ENCODE measurements at regions not wholly inside any gene's neighbourhood (a gene's known extent, or its start where the extent isn't known, plus 50 kb on each side); places are given as distances from the start of the nearest gene placed in this dataset.

GRCh38 chr21:35367553-35367952 lies 318.5 kb upstream of the RUNX1 start:
- no peak for TF ChIP-seq CTCF (IDR thresholded peaks at IDR 0.05; ENCODE audit: partially characterized antibody, unreplicated experiment)
- Mint-ChIP-seq H3K4me3 (ENCODE audit: unreplicated experiment) (no peak overlapping the region), H3K36me3 (ENCODE audit: unreplicated experiment) (no peaks in the 10 kb centered on the region), H3K4me1 (ENCODE audit: low read depth, unreplicated experiment) (no peaks in the 10 kb centered on the region), H3K27me3 (ENCODE audit: unreplicated experiment) (no peaks in the 10 kb centered on the region), H3K27ac (ENCODE audit: unreplicated experiment) (no peak overlapping the region), H3K9me3 (ENCODE audit: unreplicated experiment) (peaks cover 2% of the 10 kb centered on the region)
- DNase-seq, result no peak

- no peaks in the 10 kb centered on the region for H3K27me3 Mint-ChIP-seq (ENCODE audit: unreplicated experiment)
- no peaks in the 10 kb centered on the region for H3K4me1 Mint-ChIP-seq (ENCODE audit: low read depth, unreplicated experiment)
- no peak for DNase-seq
- no peaks in the 10 kb centered on the region for H3K36me3 Mint-ChIP-seq (ENCODE audit: unreplicated experiment)
- no peak for TF ChIP-seq CTCF (IDR thresholded peaks at IDR 0.05; ENCODE audit: partially characterized antibody, unreplicated experiment)
- H3K27ac Mint-ChIP-seq (ENCODE audit: unreplicated experiment), result no peak overlapping the region
- H3K4me3 Mint-ChIP-seq (ENCODE audit: unreplicated experiment), result no peak overlapping the region
- peaks cover 2% of the 10 kb centered on the region for H3K9me3 Mint-ChIP-seq (ENCODE audit: unreplicated experiment)
Measured at GRCh38 chr21:35366394-35367080, 317.4 kb upstream of the RUNX1 start.

- DNase-seq, result no peak
- no peak overlapping the region for H3K27ac Mint-ChIP-seq (ENCODE audit: unreplicated experiment)
- TF ChIP-seq CTCF (IDR thresholded peaks at IDR 0.05; ENCODE audit: partially characterized antibody, unreplicated experiment), result no peak
- no peak overlapping the region for H3K4me3 Mint-ChIP-seq (ENCODE audit: unreplicated experiment)
- H3K4me1 Mint-ChIP-seq (ENCODE audit: low read depth, unreplicated experiment), result no peaks in the 10 kb centered on the region
- no peaks in the 10 kb centered on the region for H3K36me3 Mint-ChIP-seq (ENCODE audit: unreplicated experiment)
- no peaks in the 10 kb centered on the region for H3K27me3 Mint-ChIP-seq (ENCODE audit: unreplicated experiment)
- peaks cover 2% of the 10 kb centered on the region for H3K9me3 Mint-ChIP-seq (ENCODE audit: unreplicated experiment)
Measured at GRCh38 chr21:35363458-35363857, 314.4 kb upstream of the RUNX1 start.

DNA sequence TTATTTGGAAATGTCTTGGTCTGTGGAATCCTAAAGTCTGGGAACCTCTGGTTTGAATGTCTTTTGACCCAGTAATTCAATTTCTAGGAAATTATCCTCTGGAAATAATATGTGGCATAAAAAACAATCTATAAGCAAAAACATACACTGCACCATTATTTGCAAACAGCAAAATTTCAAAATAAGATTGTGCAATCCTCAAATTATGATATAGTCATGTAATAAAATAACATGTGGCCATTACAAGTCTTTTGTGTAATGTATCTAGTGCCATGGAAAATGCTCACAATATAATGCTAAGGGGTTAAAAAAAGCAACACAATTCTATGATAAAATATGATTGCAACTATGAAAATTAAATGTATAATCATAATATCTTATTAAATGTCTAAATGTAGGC lies 312.9 kb upstream of the RUNX1 start:
- Mint-ChIP-seq H3K36me3 (ENCODE audit: unreplicated experiment) (no peaks in the 10 kb centered on the region), H3K27me3 (ENCODE audit: unreplicated experiment) (no peaks in the 10 kb centered on the region), H3K4me3 (ENCODE audit: unreplicated experiment) (no peak overlapping the region), H3K9me3 (ENCODE audit: unreplicated experiment) (peaks cover 2% of the 10 kb centered on the region), H3K4me1 (ENCODE audit: low read depth, unreplicated experiment) (no peaks in the 10 kb centered on the region), H3K27ac (ENCODE audit: unreplicated experiment) (no peak overlapping the region)
- no peak for TF ChIP-seq CTCF (IDR thresholded peaks at IDR 0.05; ENCODE audit: partially characterized antibody, unreplicated experiment)
- DNase-seq, result no peak

GRCh38 chr21:35360870-35361570 lies 311.9 kb upstream of the RUNX1 start:
- no peak for DNase-seq
- Mint-ChIP-seq H3K27ac (ENCODE audit: unreplicated experiment) (no peak overlapping the region), H3K4me1 (ENCODE audit: low read depth, unreplicated experiment) (no peaks in the 10 kb centered on the region), H3K27me3 (ENCODE audit: unreplicated experiment) (no peaks in the 10 kb centered on the region), H3K9me3 (ENCODE audit: unreplicated experiment) (peaks cover 2% of the 10 kb centered on the region), H3K36me3 (ENCODE audit: unreplicated experiment) (no peaks in the 10 kb centered on the region), H3K4me3 (ENCODE audit: unreplicated experiment) (no peak overlapping the region)
- no peak for TF ChIP-seq CTCF (IDR thresholded peaks at IDR 0.05; ENCODE audit: partially characterized antibody, unreplicated experiment)
